ENCODE measurements at regions not wholly inside any gene's neighbourhood (a gene's known extent, or its start where the extent isn't known, plus 50 kb on each side); places are given as distances from the start of the nearest gene placed in this dataset.
"Not testable (repeated sequence)": the region's sequence is repeated elsewhere in the genome, so short reads cannot be mapped to it uniquely, and the experiment has no call there.

GRCh38 chr2:193518041-193518817, 1323.5 kb upstream of the TMEFF2 start:
- intact Hi-C loops (cut with DNase I), result no loop called here
- DNase-seq, result no peak

- intact Hi-C loops (cut with DNase I), result no loop called here
- no peak for DNase-seq
These were observed 1322.9 kb upstream of the TMEFF2 start for GRCh38 chr2:193517615-193518014.

GRCh38 chr2:193506035-193506434, 1311.3 kb upstream of the TMEFF2 start:
- intact Hi-C loops (cut with DNase I), result no loop called here

GRCh38 chr2:193505620-193506019, 1310.9 kb upstream of the TMEFF2 start:
- DNase-seq, result no peak
- intact Hi-C loops (cut with DNase I), result no loop called here

More at GRCh38 chr2:193506035-193506434, 1311.3 kb upstream of the TMEFF2 start:
- DNase-seq, result peak in 1 of 10 donors; percentile 52

GRCh38 chr2:193502363-193503035, 1307.8 kb upstream of the TMEFF2 start:
- DNase-seq, result peak in 3 of 10 donors; percentile 52 to 67 (median 59)
- intact Hi-C loops (cut with DNase I), result no loop called here

DNA sequence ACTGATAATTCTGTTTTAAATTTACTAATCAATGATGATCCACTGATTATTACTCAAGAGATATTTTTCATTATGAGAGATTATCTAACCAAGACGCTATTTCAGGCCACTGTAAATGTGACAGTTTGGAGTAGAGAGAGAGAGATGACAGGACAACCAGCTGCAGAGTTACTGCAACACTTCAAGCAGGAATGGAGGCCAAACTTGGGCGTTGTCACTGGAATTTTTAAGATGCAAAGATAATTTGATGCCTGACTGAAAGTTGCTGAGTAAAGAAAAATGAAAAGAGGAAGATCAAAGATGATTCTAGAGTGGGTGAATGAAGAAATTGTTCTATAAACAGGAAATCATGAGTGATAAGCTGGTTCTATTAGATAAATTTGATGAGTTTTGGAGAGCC, 1302.1 kb upstream of the TMEFF2 start:
- DNase-seq, result no peak
- intact Hi-C loops (cut with DNase I), result no loop called here

DNA sequence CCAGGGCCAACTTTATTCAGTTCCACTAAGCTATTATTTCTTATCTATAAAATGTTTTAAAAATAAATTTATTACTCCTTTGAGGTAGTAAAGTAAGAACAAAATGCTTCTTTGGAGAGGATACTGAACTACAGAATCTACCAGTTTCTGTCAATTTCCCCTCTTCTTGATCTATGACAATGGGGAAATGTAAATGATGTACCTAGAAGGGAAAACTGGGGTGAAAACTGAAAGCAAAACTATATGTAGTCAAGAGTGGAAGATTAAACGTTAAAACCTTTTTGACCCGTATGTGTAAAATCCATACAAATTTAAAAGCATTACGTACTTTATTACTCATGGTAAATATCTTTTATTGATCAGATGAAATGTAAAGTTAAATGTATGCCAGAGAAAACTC, 1287.8 kb upstream of the TMEFF2 start:
- intact Hi-C loops (cut with DNase I), result no loop called here
- DNase-seq, result no peak

- intact Hi-C loops (cut with DNase I), result no loop called here
- no peak for DNase-seq
These were observed 1285.5 kb upstream of the TMEFF2 start for GRCh38 chr2:193480187-193480586.

- intact Hi-C loops (cut with DNase I), result no loop called here
- DNase-seq, result no peak
These were observed 1281.6 kb upstream of the TMEFF2 start for GRCh38 chr2:193476171-193476800.

DNA sequence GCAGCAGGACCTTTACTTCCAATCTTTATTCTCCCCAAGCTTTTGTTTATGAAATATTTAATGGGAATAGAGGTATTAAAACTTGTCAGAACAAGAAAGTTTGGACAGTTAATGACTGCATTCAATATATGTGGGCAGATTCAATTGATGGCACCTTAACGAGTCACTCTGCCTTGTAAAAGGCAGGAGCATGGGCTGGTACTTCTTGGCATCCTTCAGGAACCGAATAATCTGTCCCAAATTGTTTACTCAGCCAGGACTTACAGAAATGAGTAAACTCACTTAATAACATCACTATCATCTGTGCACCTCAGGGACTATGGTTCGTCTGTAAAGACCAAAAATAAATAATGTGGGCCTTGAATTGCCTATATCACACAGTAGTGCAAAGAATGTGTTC, 1280.3 kb upstream of the TMEFF2 start:
- no peak for DNase-seq
- intact Hi-C loops (cut with DNase I), result no loop called here

GRCh38 chr2:193469251-193469650, 1274.5 kb upstream of the TMEFF2 start:
- DNase-seq, result no peak
- intact Hi-C loops (cut with DNase I), result no loop called here

DNA sequence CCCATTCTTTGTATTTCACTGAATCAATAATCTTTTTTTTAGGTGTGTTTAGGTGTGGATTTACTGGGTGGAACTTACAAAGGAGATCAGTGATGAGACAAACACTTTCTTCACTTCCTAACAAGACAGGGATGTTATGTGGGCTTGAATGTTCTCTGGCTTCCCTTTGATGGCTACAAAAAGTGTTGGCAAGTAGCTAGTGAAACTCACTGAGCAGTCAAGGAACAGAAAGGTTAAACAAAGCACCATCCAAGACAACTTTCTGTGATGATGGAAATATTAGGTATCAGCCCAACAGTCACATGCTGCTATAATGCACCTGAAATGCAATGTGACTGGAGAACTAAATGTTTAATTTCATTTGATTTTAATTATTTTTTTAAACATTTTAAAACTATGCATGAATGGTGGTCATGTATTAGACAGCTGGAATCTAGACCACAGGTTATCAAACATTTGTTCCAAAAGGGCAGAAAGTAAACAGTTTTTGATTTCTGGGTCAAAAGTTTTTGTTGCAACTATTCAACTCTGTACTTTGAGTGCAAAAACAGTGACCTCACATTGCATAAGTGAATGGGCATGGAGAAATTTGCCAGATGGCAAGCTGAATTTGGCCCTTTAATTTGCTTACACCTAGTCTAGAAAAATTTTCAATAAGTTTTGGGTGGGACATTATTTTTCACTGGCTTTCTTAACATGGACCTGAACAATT, 1272.7 kb upstream of the TMEFF2 start:
- intact Hi-C loops (cut with DNase I), result no loop called here
- no peak for DNase-seq

DNA sequence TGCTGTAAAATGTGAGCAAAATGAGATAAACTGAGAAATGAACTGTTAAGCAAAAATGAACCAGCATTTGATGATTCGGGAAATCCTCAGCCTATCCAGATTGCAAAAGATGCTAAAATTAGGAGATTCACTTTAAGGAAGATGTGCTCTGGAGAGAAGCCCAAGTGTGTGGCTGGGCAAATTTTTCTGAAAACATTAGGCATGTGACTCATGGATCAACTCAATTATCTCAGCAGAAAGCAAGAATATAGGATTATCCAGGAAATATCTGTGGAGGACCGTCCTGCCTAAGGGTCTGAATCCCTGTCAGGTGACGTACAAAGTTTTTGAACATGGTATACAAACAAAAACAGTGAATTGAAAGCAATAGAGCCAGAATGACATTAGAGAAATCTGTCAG, 1268.3 kb upstream of the TMEFF2 start:
- no peak for DNase-seq
- intact Hi-C loops (cut with DNase I), result no loop called here

GRCh38 chr2:193462411-193462810, 1267.7 kb upstream of the TMEFF2 start:
- no peak for DNase-seq

DNA sequence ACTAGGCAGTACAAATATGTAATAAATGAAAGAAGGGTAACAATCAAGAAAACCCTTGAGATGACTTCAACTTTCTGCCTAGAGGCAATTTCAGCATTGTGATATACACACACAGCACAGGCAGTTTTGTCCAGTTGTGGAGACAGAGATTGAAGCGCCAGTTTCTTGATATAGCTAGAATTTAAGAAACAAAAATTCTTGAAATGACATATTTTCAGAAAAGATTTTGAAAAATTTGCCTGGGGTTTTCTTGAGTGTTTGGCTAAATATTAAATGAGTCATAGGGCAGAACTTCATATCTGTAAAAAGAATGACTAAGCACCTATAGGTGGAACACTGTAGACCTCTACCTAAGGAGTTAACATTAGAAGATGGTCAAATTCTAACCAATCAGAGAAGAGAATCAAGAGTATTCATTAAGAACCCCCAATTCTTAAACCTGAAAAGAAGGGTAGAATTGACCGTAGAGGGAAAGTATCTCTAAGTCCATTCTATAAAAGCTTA, 1266.8 kb upstream of the TMEFF2 start:
- intact Hi-C loops (cut with DNase I), result no loop called here
- no peak for DNase-seq

More at GRCh38 chr2:193462411-193462810, 1267.7 kb upstream of the TMEFF2 start:
- intact Hi-C loops (cut with DNase I), result no loop called here

DNA sequence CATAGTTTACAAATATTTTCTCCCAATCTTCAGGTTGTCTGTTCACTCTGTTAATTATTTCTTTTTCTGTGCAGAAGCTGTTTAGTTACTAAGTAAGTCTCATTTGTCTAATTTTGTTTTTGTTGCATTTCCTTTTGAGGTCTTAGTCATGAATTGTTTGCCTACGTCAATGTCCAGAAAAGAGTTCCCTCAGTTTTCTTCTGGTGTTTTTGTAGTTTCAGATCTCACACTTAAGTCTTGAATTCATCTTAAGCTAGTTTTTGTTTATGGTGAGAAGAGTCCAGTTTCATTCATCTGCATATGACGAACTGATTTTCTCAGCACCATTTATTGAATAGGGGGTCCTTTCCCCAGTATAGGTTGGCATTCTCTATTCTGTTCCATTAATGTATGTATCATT, 1252.2 kb upstream of the TMEFF2 start:
- intact Hi-C loops (cut with DNase I), result no loop called here
- no peak for DNase-seq

- intact Hi-C loops (cut with DNase I), result no loop called here
- DNase-seq, result no peak
These were observed 1247.6 kb upstream of the TMEFF2 start for GRCh38 chr2:193442293-193442692.

DNA sequence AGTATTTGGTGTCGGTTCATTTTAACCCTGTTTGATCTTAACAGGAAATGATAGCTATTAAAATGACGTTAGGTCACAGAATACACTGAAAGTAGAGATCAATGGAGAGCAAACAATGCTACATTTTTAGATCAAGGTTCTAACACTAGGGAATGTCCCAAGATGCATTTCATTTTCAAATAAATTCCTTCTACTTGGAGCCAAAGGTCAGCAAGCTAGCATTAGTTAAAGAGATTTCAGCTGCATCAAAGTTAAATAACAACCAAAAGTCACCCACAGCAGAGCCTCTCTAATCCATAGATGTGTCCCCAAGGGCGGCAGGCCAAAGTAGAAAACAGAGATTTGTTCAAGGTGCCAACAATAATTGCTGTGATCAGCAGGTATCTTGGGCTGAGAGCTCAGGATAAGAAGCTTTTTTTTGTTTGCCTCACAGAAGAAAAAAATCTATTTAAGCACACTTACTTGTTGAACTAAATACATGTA, 1233.6 kb upstream of the TMEFF2 start:
- no peak for DNase-seq

DNA sequence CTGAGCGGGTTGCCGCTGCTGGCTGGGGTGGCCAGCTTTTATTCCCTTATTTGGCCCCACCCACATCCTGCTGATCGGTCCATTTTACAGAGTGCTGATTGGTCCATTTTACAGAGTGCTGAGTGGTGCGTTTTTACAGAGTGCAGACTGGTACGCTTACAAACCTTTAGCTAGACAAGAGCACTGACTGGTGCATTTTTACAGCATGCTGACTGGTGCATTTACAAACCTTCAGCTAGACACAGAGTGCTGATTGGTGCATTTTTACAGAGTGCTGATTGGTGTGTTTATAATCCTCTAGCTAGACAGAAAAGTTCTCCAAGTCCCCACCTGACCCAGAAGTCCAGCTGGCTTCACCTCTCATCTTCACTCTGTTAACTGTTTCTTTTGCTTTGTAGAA, 1217.6 kb upstream of the TMEFF2 start:
- intact Hi-C loops (cut with DNase I), result not testable (repeated sequence)

More for the DNA sequence above, 1233.6 kb upstream of the TMEFF2 start:
- intact Hi-C loops (cut with DNase I), result no loop called here

DNA sequence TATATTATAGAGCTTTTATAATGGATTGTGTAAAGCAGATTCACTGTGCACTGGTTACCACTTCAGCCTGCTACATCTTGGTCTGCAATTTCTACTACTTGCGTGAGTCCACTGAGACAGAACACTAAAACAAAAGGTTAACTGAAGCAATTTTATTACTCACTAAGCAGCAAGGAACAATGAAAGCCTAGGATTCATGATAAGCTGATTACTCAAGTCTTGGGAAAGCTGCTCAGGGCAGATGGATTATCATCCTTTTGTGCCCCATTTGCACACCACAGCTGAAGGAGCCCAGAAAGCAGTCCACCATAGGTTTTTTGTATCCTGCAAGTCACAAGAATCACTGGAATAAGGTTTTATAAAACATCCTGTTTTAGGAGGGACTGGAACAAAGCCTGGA, 1215.2 kb upstream of the TMEFF2 start:
- DNase-seq, result no peak
- intact Hi-C loops (cut with DNase I), result no loop called here

More for the DNA sequence above, 1217.6 kb upstream of the TMEFF2 start:
- DNase-seq, result not testable (repeated sequence)

DNA sequence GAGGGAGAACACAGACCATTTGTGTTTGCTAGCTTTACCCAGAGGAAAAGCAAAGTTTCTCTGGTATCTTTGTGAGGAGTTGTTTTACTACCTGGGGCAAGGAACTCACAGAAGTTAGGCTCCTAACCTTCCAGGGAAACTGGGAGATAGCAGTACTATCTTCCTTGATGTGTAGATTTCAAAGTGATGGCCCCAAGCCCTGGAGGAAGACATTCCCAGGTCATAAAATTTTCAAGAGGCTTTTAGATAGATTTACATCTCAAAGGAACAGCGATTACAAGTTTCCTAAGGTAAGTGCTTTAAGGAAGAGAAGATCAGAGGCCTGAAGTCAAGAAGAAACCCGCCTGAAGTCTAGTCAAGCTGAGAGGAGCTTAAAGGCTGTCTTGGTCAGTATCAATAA, 1187.8 kb upstream of the TMEFF2 start:
- no peak for DNase-seq
- intact Hi-C loops (cut with DNase I), result no loop called here
